NCI-H526 (cell line): ENCODE measurements at regions not wholly inside any gene's neighbourhood (a gene's known extent, or its start where the extent isn't known, plus 50 kb on each side); places are given as distances from the start of the nearest gene placed in this dataset.
"Not testable (repeated sequence)": the region's sequence is repeated elsewhere in the genome, so short reads cannot be mapped to it uniquely, and the experiment has no call there.

Experiments used
- DNase-seq, 2 experiments: peaks; one replicate each; lab custom pipeline; 2025; lab: John Stamatoyannopoulos, UW

- no peak for DNase-seq
Observed at GRCh38 chr2:64743739-64744330, 90.1 kb upstream of the SERTAD2 start.

DNA sequence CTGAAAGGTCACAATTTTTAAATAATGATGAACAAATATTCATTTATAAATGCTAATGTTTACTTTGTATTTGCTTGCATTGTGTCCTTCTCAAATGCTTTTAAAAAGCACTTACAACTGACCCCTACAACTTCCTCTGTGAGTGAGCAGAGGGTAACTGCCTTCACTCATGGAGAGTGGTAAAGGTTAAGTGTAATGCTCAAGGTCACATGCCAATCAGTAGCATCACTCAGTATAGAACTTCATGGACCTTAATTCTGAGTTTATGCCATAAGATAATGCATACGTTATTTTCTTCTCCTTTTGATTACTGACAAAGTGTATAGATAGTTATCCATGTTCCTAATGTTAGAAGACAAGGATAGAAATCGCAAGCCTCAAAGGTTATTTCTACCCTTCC, 91.8 kb upstream of the SERTAD2 start:
- DNase-seq, result no peak

DNA sequence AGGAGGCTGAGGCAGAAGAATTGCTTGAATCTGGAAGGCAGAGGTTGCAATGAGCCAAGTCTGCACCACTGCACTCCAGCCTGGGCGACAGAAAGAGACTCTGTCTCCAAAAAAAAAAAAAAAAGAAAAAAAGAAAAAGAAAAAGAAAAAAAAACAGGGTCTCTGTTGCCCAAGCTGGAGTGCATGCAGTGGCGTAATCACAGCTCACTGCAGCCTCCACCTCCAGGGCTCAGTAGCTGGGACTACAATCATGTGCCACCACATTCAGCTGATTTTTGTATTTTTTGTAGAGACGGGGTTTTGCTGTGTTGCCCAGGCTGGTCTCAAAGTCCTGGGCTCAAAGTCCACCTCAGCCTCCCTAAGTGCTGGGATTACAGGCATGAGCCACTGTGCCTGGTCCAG, 94.0 kb upstream of the SERTAD2 start:
- DNase-seq, result not testable (repeated sequence)

GRCh38 chr2:64748147-64748546, 94.4 kb upstream of the SERTAD2 start:
- no peak for DNase-seq

GRCh38 chr2:64748561-64748960, 94.8 kb upstream of the SERTAD2 start:
- DNase-seq, result no peak

DNA sequence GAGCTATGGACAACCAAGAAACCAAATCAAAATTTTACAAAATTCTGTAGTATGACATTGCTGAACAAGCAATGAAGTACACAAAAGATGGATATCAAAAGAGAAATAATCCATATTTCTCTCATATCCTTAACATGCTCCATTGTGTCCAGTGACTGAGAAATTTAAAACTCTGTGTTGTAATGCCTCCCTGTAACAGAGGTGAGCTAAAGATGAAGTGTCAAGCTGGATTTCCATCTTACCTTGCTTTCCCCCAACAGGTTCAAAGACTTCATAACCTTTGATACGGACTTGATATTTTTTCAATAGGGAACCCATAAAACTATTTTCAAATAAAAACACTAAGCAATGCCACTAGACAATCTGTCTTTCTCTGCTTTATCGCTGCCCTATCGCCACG, 95.7 kb upstream of the SERTAD2 start:
- no peak for DNase-seq

GRCh38 chr2:64750001-64750816, 96.5 kb upstream of the SERTAD2 start:
- peak in 1 of 2 experiments; percentile 63 for DNase-seq

GRCh38 chr2:64750817-64751285, 97.1 kb upstream of the SERTAD2 start:
- peak; percentile 98 to 99 for DNase-seq

- DNase-seq, result peak; percentile 73 to 78
Observed at GRCh38 chr2:64751286-64752260, 97.9 kb upstream of the SERTAD2 start.

DNA sequence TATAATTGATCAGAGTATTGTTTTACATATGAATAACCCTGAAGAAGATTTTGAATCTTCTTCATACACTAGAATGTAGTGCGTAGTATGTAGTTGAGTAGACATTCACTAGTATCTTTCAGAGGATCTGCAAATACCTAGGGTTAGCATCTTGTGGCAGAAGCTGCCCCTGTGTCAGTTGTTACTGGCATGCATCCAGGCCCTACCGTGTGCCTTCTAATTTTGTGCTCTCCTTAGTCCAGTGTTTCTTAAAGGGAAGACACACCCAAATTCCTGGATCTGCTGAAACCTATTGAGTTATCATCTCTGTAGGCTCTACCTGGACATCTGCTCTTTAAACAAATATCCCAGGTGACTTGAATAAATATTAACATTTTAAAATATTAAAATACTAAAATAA, 99.7 kb upstream of the SERTAD2 start:
- no peak for DNase-seq

- DNase-seq, result no peak
Observed at GRCh38 chr2:64754570-64754969, 100.9 kb upstream of the SERTAD2 start.

GRCh38 chr2:64757126-64757525, 103.4 kb upstream of the SERTAD2 start:
- no peak for DNase-seq

DNA sequence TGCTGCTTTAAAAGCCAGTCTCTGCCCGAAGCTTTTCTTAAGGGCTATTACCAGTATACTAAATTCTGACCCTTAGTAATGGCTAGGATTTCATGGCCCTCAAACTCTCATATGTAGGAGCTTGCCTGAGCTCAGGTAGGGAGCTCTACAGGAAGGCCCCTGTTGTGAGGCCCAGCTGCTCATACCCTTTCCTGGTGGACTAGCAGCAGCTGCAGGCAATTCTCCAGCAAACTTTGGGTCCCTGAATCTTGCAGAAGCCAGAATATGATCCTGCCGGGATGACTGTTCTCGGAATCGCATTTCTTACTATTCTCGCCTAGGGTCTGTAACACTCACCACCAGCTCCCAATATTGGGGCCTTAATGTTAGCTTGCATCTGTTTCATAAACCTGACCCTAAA, 106.4 kb upstream of the SERTAD2 start:
- DNase-seq, result no peak

GRCh38 chr2:64762301-64762997, 108.7 kb upstream of the SERTAD2 start:
- no peak for DNase-seq

GRCh38 chr2:64763126-64763525, 109.4 kb upstream of the SERTAD2 start:
- no peak for DNase-seq

GRCh38 chr2:64765160-64765805, 111.6 kb upstream of the SERTAD2 start:
- no peak for DNase-seq

GRCh38 chr2:64766841-64767669, 113.3 kb upstream of the SERTAD2 start:
- peak in 1 of 2 experiments; percentile 45 for DNase-seq

- DNase-seq, result peak; percentile 83 to 94
Observed at GRCh38 chr2:64767670-64768468, 114.2 kb upstream of the SERTAD2 start.

DNA sequence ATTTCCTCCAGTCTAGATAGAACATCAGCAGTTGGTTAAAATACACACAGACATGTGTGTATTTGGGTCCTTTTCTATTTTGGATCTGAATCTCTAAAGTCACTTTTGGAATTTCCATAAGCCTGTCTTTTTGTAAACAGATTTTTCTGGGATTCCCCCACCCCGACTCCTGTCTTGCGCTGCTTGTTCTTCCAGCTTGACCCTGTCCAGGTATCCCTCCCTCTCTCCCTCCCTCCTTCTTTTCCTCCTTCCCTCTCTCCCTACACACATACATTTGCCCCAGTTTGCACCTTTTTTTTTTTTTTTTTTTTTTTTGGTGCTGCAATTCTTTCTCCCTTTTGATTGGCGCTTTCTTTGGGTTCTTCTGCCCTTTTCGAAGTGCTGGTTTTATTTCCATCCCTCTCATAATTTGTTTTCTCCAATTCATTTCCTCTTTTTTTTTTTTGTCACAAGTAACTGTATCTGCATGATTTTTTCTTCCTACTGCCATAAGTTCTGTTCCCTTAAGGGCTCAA, 114.8 kb upstream of the SERTAD2 start:
- DNase-seq, result no peak
